Neural progenitor cell (in vitro differentiated cells): ENCODE measurements at regions not wholly inside any gene's neighbourhood (a gene's known extent, or its start where the extent isn't known, plus 50 kb on each side); places are given as distances from the start of the nearest gene placed in this dataset.
A peak's percentile ranks its signal among the peaks of the same experiment; 100 is the strongest.

Source experiments
- DNase-seq: peaks from one replicate; pipeline ENCODE4 v3.0.0-alpha.2; 2016; ENCODE audit warnings: low spot score
- H2AFZ ChIP-seq: fragments of 200-600 bp; sonication (generic); replicated peaks from 2 replicates; pipeline ENCODE4 v1.6.1; 2016; ENCODE audit warnings: antibody characterized with exemption
- H3F3A ChIP-seq: fragments of 200-600 bp; sonication (generic); 2 replicates; pipeline ENCODE4 v1.6.1; 2016; ENCODE audit warnings: antibody characterized with exemption, low read depth
- H3K27ac ChIP-seq: fragments of 200-600 bp; sonication (generic); 2 replicates; pipeline ENCODE4 v1.5.1; 2016; ENCODE audit warnings: mild to moderate bottlenecking
- H3K27me3 ChIP-seq: fragments of 200-600 bp; sonication (generic); 2 replicates; pipeline ENCODE4 v1.6.1; 2016; ENCODE audit warnings: mild to moderate bottlenecking, moderate library complexity
- H3K36me3 ChIP-seq: fragments of 200-600 bp; sonication (generic); 2 replicates; pipeline ENCODE4 v1.5.1; 2016
- H3K4me1 ChIP-seq: fragments of 200-600 bp; sonication (generic); 2 replicates; pipeline ENCODE4 v1.6.1; 2016; ENCODE audit warnings: mixed run types
- H3K4me2 ChIP-seq: fragments of 200-600 bp; sonication (generic); 2 replicates; pipeline ENCODE4 v1.6.1; 2016
- H3K4me3 ChIP-seq: fragments of 200-600 bp; sonication (generic); 2 replicates; pipeline ENCODE4 v1.5.1; 2016
- H3K79me2 ChIP-seq: fragments of 200-600 bp; sonication (generic); 2 replicates; pipeline ENCODE4 v1.6.1; 2016; ENCODE audit warnings: low read depth
- H3K9ac ChIP-seq: fragments of 200-600 bp; sonication (generic); 2 replicates; pipeline ENCODE4 v1.6.1; 2016
- H3K9me3 ChIP-seq: fragments of 200-600 bp; sonication (generic); 2 replicates; pipeline ENCODE4 v1.5.1; 2016; ENCODE audit warnings: low read depth
- H4K20me1 ChIP-seq: fragments of 200-600 bp; sonication (generic); 2 replicates; pipeline ENCODE4 v1.6.1; 2016; ENCODE audit warnings: low read depth
- H3K27ac Mint-ChIP-seq: 3 replicates; pipeline ENCODE4 v1.8.0; 2021; ENCODE audit warnings: mixed read lengths
- H3K27me3 Mint-ChIP-seq: 2 replicates; pipeline ENCODE4 v1.8.0; 2022; ENCODE audit warnings: low read depth, mild to moderate bottlenecking, inconsistent platforms, moderate library complexity, mixed read lengths; ENCODE audit not compliant: insufficient read depth
- H3K36me3 Mint-ChIP-seq: 3 replicates; pipeline ENCODE4 v1.8.0; 2021; ENCODE audit warnings: mixed read lengths
- H3K4me1 Mint-ChIP-seq: 3 replicates; pipeline ENCODE4 v1.8.0; 2021; ENCODE audit warnings: mixed read lengths
- H3K4me3 Mint-ChIP-seq: 3 replicates; pipeline ENCODE4 v1.8.0; 2021; ENCODE audit warnings: mild to moderate bottlenecking, moderate library complexity, mixed read lengths
- H3K9me3 Mint-ChIP-seq: 3 replicates; pipeline ENCODE4 v1.8.0; 2020; ENCODE audit warnings: mixed read lengths
- CTCF ChIP-seq: fragments of 200-600 bp; sonication (generic); IDR thresholded peaks from 2 replicates; pipeline ENCODE4 v1.5.1; 2017; ENCODE audit warnings: antibody characterized with exemption, mild to moderate bottlenecking
- EZH2 ChIP-seq: fragments of 200-600 bp; sonication (generic); IDR thresholded peaks from 2 replicates; pipeline ENCODE4 v1.6.1; 2017; ENCODE audit warnings: antibody characterized with exemption, mild to moderate bottlenecking, moderate library complexity
- EZH2phosphoT487 ChIP-seq: fragments of 200-600 bp; sonication (generic); IDR thresholded peaks from 2 replicates; pipeline ENCODE4 v1.6.1; 2017; ENCODE audit warnings: antibody characterized with exemption

- H3K27ac ChIP-seq: no peak overlapping the region
- H3K9me3 ChIP-seq: no peaks in the 10 kb centered on the region
- H3K36me3 Mint-ChIP-seq: no peaks in the 10 kb centered on the region
- H3K27me3 Mint-ChIP-seq: peaks cover 2% of the 10 kb centered on the region
- no peaks in the 10 kb centered on the region for H3K36me3 ChIP-seq
- H3K27me3 ChIP-seq: no peaks in the 10 kb centered on the region
- TF ChIP-seq EZH2phosphoT487 (no peak), CTCF (no peak), EZH2 (no peak)
- no peak overlapping the region for H2AFZ ChIP-seq
- no peak overlapping the region for H3K9ac ChIP-seq
- peaks cover 9% of the 10 kb centered on the region for H3K4me1 Mint-ChIP-seq
- no peaks in the 10 kb centered on the region for H3F3A ChIP-seq
- H3K4me3 Mint-ChIP-seq: no peak overlapping the region
- H3K4me1 ChIP-seq: peaks cover 8% of the 10 kb centered on the region
- DNase-seq: no peak
- no peaks in the 10 kb centered on the region for H3K79me2 ChIP-seq
- no peak overlapping the region for H3K4me2 ChIP-seq
- no peaks in the 10 kb centered on the region for H4K20me1 ChIP-seq
- H3K9me3 Mint-ChIP-seq: peaks cover 2% of the 10 kb centered on the region
- H3K4me3 ChIP-seq: no peak overlapping the region
- H3K27ac Mint-ChIP-seq: no peak overlapping the region
These were observed 391.5 kb downstream of the GASK1B start for GRCh38 chr4:157781361-157781760.

GRCh38 chr4:157779081-157779480 is 393.7 kb downstream of the GASK1B start:
- H4K20me1 ChIP-seq: no peaks in the 10 kb centered on the region
- no peak overlapping the region for H3K27ac ChIP-seq
- H3K9me3 Mint-ChIP-seq: peaks cover 2% of the 10 kb centered on the region
- TF ChIP-seq EZH2 (no peak), CTCF (no peak), EZH2phosphoT487 (no peak)
- peak; percentile 31 for DNase-seq
- H3K27me3 Mint-ChIP-seq: no peaks in the 10 kb centered on the region
- H3K36me3 ChIP-seq: no peaks in the 10 kb centered on the region
- H3K27me3 ChIP-seq: no peaks in the 10 kb centered on the region
- no peak overlapping the region for H2AFZ ChIP-seq
- H3K36me3 Mint-ChIP-seq: no peaks in the 10 kb centered on the region
- H3K9ac ChIP-seq: no peak overlapping the region
- H3K4me3 ChIP-seq: no peak overlapping the region
- H3K4me1 Mint-ChIP-seq: peaks cover 9% of the 10 kb centered on the region
- no peaks in the 10 kb centered on the region for H3K79me2 ChIP-seq
- no peak overlapping the region for H3K4me2 ChIP-seq
- peaks cover 8% of the 10 kb centered on the region for H3K4me1 ChIP-seq
- H3K9me3 ChIP-seq: no peaks in the 10 kb centered on the region
- H3K27ac Mint-ChIP-seq: no peak overlapping the region
- H3F3A ChIP-seq: no peaks in the 10 kb centered on the region
- no peak overlapping the region for H3K4me3 Mint-ChIP-seq

- Histone ChIP-seq H3K9me3 (no peaks in the 10 kb centered on the region), H3K4me2 (no peak overlapping the region), H3F3A (no peaks in the 10 kb centered on the region), H3K79me2 (no peaks in the 10 kb centered on the region), H3K4me3 (no peak overlapping the region), H3K9ac (no peak overlapping the region), H3K4me1 (peaks cover 8% of the 10 kb centered on the region), H2AFZ (no peak overlapping the region), H4K20me1 (no peaks in the 10 kb centered on the region), H3K27me3 (no peaks in the 10 kb centered on the region), H3K36me3 (no peaks in the 10 kb centered on the region), H3K27ac (no peak overlapping the region)
- Mint-ChIP-seq H3K4me3 (no peak overlapping the region), H3K9me3 (peaks cover 2% of the 10 kb centered on the region), H3K4me1 (peaks cover 9% of the 10 kb centered on the region), H3K27ac (no peak overlapping the region), H3K36me3 (no peaks in the 10 kb centered on the region), H3K27me3 (no peaks in the 10 kb centered on the region)
- no peak for DNase-seq
- TF ChIP-seq EZH2: no peak
- TF ChIP-seq CTCF: no peak
- no peak for TF ChIP-seq EZH2phosphoT487
These were observed 395.8 kb downstream of the GASK1B start for GRCh38 chr4:157776930-157777528.
